Amniotic epithelial cell (primary cell): ENCODE measurements at regions not wholly inside any gene's neighbourhood (a gene's known extent, or its start where the extent isn't known, plus 50 kb on each side); places are given as distances from the start of the nearest gene placed in this dataset.

ENCODE experiments used
- DNase-seq: peaks from one replicate; pipeline ENCODE4 v3.0.0-alpha.2; 2010; ENCODE audit warnings: low read depth

DNA sequence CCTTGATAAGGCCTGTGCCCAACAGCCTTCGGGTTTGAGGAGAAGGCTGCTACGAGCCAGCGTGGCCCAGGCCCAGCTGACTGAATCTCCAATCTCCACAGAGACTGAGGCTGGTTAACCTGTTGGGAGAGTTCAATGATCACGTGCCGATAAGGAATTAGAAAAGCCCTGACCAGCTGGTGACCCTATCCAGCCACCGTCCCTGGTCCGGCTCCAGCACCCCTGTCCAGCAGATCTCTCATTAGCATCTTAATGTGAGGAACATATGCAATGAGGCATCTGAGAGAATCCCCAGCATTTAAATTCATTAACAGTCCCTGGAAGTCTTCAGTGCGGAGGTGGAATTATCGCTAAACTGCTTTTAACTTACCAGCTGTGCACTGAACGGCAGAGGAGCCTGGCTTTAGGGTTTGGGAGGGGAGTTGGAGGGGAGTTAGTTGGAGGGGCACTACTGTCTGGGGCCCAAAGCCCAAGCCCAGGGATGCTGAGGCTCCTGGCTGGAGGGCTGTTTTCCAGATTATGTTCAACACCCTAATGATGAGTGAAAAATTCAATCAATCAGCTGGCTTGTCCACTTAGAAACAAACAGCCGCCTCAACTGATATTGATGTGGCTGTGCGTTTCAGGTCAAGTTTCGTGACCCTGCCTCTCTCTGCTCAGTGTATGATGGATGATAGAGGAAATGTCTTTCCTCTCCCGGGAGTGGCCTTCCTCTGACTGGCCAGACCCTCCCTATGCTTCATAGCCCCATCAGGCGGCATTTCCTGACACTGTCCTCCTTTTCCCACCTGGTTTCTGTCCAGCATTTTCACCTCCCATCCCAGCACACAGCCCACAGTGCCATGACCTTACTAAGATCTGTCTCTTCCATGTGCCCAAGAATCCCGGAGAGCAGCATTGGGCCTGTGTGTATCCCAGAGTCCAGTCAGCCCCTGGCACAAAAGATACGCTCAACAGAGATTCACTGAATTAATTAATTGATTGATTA lies 184.5 kb downstream of the CCT6B start:
- DNase-seq = no peak

DNA sequence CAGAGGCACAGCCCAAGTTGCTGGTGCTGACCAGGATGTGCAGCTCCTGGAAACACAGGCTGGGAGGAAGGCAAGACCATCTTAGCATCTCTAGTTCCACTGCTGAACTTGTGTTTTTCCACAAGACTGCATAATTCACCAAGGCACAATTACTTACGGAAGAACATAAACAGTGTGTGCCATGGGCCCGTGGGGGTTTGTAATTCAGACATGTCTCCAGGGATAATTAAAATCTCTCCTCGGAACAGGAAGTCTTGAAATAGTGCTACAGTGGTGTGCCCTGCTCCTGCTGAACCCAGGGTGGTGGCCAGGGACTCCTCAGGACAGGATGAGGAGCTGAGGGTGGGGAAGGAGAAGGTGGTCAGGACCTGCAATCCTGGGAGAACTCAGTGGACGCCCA lies 188.2 kb downstream of the CCT6B start:
- no peak for DNase-seq

DNA sequence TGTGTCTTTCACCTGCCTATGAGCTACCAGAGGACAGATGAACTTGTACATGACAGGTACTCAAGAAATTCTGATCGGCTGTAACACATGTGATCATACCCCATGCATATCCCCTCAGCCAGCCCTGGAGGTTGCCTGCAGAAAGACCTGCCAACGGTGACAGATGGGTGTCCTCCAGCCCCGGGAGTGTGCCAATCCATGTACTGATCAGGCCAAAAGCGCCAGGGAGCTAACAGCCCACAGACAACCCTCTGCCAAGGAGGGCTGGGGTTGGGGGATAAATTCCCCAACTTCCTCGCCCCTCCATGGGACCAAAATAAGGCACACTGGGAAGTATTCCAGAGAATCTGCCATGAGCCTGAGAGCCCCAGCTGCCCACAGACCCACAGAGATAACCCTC lies 189.4 kb downstream of the CCT6B start:
- no peak for DNase-seq

GRCh38 chr17:34770586-34770985 lies 190.7 kb downstream of the CCT6B start:
- DNase-seq = no peak

DNA sequence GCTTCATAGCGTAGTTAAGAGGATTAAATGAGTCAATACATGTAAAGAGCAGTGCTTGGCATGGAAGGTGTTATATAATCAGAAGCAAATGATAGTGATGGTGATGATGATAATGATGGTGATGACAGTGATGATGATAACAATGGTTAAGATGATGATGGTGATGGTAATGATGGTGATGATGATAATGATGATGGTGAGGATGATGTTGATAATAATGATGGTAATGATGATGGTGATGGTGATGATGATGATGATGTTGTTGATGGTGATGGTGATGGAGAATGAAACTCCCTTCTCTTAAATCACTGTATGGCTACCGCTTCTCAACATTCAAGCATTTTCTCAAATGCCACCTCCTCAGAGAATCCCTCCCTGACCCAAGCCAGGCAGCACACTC lies 190.5 kb downstream of the TMEM132E start:
- DNase-seq = no peak

DNA sequence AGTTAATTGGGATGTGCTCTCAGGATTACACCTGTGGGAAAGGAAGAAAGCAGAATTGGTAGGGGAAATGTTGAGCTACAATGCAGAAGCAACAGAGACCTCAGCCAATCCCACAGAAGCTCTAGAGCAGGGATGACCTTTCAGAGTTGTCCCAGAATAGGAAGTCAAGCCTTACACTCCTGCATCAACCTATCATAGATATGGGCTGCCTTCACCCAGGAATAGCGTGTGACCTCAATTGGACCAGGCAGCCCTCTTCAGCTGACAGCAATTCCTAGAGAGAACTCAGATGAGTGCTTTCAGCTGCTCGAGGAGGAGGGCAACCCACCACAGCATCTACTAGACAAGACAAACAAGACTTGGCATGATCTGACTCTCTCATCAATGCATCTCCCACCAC lies 189.7 kb downstream of the TMEM132E start:
- DNase-seq = no peak

- DNase-seq = no peak
Measured at GRCh38 chr17:34765291-34765690, 185.9 kb downstream of the TMEM132E start.

- DNase-seq = no peak
Measured at GRCh38 chr17:34764716-34765115, 185.3 kb downstream of the TMEM132E start.

DNA sequence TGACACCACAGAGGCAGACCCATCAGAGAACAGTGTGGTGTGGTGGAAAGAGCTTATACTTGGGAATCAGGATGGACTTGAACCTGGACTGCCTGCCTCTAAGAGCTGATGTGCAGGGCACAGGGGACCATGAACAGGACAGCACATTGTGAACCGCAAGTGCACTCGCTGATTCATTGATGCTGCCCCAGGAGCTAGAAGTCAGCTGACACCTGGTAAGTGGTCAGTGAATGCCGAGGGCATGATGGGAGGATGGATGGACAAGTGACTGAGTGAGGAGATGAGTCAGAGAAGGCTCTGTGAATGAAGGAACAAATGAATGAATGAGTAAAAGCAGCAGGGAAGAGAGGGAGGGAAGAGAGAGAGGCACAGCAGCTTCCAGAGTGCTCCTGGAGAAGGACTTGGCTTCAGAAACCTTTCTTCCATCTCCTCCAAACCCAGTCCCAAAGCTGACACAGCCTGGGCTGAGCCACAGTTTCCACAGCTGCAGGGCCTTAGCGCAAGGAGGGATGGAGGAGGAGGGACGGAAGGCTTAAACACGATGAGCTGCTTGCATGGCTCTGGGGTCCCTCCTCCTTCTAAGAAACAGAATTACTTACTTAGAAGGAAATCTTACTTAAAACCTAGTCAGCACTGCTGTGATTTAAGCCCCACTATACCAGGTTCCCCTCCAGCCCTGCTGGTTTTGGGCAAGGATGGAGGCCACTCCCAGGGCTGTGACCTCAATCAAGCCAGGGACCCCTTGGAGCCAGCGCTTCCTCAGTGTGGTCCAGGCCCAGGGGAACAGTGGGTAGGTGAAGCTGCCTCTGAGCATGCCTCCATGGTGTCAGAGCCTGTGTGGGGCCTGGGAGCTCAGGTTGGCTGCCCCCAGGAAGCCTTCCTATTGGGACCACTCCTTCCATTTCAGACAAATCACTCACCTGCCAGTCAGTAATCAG lies 184.6 kb downstream of the TMEM132E start:
- DNase-seq = no peak

DNA sequence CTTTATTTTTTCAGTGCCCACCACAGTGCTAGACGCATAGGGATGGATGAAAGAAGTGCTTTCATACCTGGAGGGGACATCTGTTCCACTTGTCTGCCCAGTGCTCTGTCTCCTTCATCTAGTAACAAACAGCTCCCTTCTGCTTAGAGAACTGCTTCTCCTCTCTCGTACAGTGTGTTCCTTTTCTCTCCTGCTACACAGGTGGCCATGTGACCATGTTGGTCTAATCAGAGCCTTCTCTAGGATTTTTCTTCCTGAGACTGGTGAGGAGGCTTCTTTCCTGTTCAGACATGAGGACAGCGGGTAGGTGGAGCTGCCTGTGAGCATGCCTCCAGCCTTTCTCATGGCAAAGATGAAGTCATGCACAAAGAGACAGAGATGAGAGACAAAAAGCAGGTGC lies 182.7 kb downstream of the TMEM132E start:
- DNase-seq = no peak

GRCh38 chr17:34761646-34762045 lies 182.3 kb downstream of the TMEM132E start:
- no peak for DNase-seq

DNA sequence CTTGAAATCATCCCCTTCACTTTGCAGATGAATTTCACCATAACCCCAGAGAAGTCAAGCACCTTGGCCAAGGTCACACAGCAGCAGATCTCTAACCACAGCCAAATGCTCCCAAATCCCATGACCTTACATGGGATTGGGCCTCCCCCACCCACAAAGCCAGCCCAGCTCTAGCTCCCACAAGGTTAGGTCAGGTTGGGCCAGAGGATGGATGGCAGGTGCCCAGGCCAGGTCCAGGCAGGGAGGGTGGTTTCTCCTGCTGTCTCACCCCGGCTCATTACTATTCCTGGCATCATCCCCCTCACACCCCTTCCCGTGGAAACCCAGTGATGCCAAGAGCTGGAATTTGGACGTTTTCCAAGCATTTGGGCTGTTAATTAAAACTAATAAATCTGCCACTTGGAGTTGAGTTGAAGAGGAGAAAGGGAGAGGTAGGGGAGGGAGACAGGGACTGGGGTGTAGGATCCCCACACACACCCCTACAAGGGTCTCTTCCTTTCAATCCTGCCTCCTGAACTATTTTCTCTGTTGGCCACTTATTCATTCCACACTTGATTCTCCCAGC lies 181.6 kb downstream of the TMEM132E start:
- DNase-seq = no peak

DNA sequence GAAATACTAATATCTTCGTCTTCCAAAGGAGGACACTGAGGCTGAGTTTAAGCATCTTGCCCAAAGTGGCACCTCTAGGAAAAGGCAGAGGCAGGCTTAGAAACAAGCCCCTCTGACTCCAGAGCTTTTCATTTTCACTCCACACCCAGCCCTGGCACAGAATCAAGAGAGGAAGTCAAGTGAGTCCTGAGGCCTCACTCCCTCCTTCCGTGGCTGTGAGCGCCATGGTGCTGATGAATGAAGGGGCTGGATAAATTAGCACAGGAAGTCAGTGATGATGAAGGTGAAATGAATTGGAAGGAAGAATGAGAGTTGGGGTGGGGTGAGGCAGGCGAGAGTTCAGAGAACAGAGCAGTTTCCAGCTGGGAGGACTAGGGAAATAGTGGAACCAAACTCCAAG lies 179.3 kb downstream of the TMEM132E start:
- no peak for DNase-seq

GRCh38 chr17:34758316-34758715 lies 178.9 kb downstream of the TMEM132E start:
- DNase-seq = no peak

GRCh38 chr17:34757611-34758010 lies 178.2 kb downstream of the TMEM132E start:
- DNase-seq = no peak

- DNase-seq = no peak
Measured at GRCh38 chr17:34757106-34757505, 177.7 kb downstream of the TMEM132E start.

GRCh38 chr17:34756637-34757021 lies 177.2 kb downstream of the TMEM132E start:
- DNase-seq = no peak

DNA sequence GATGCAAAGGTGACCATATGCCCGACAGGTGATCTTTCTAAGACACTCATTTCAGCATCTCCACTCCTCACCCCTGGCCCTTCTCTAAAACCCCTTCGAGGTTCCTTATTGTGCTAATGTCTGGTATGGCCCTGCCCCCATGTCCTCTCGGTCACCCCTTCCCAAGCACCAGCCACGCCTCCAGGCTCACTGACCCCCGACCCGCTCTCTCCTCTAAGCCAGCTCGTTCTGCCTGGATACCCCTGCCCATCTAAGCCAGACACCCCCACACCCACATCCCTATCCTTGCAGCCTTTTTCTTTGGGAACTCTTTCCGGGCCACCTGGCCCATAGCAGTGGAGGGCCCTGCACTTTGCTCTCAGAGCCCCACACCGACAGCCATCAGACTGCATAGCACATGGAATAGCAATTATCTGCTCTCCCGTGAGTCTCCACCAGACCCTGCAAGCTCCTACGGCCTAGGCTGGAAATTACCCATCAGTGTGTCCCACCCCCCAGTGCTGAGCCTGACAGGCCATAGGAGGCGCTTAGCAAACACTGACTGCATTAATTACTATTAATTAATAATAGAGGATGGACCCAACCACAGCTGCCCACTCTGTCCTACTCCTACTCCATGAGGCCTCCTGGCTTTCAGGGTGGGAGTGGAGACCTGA lies 176.7 kb downstream of the TMEM132E start:
- no peak for DNase-seq

DNA sequence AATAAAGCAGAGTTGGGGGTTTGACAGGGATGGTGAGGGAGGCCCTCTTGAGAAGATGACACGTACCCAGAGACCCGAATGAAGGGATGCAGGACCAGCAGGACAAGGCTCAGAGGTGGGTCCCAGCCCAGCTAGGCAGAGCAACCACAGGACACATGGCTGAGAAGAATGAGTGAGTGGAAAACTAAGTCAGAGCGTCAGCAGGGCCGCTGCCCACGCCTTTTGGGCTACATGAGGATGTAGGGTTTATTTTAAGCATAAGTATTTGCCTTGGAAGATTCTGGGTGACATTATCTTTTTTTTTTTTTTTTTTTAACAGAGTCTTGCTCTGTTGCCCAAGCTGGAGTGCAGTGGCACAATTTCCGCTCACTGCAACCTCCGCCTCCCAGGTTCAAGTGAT lies 176.0 kb downstream of the TMEM132E start:
- DNase-seq = no peak

GRCh38 chr17:34750004-34750403 lies 170.6 kb downstream of the TMEM132E start:
- no peak for DNase-seq

DNA sequence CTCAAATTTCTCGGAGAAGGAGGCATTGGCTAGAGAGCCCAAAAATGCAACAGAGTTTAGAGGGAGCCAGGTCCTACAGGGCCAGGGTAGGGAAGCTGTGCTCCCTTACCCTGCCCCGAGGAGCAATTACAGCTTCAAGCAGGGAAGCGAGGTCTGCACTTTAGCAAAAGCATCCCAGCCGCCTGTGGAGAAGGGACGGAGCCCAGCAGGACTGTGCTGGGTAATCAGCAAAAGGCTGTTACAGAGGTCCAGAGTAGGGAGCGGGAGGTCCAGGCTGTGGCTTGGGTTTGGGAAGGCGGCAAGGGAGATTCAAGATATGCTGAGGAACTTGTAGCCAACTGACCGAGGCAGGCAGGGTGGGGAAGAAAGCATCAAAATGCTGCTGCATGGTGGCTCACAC lies 162.6 kb downstream of the TMEM132E start:
- no peak for DNase-seq
